Fibroblast of skin of left biceps (primary cell): ENCODE measurements at regions not wholly inside any gene's neighbourhood (a gene's known extent, or its start where the extent isn't known, plus 50 kb on each side); places are given as distances from the start of the nearest gene placed in this dataset.

Source experiments
- DNase-seq, 2 experiments: peaks; one replicate each; pipeline ENCODE4 v3.0.0-alpha.2; 2013; ENCODE audit warnings: low read depth in 2 of 2

- DNase-seq = no peak
Observed at GRCh38 chr11:134801570-134801969, 389.5 kb upstream of the B3GAT1 start.

- DNase-seq = no peak
Observed at GRCh38 chr11:134800826-134801225, 388.8 kb upstream of the B3GAT1 start.

- DNase-seq = no peak
Observed at GRCh38 chr11:134800130-134800529, 388.1 kb upstream of the B3GAT1 start.

GRCh38 chr11:134799386-134799785, 387.3 kb upstream of the B3GAT1 start:
- no peak for DNase-seq

GRCh38 chr11:134797411-134798089, 385.5 kb upstream of the B3GAT1 start:
- no peak for DNase-seq

- DNase-seq = no peak
Observed at GRCh38 chr11:134795017-134795416, 383.0 kb upstream of the B3GAT1 start.

GRCh38 chr11:134794192-134794591, 382.1 kb upstream of the B3GAT1 start:
- DNase-seq = no peak

- DNase-seq = no peak
Observed at GRCh38 chr11:134792677-134793076, 380.6 kb upstream of the B3GAT1 start.

GRCh38 chr11:134792044-134792443, 380.0 kb upstream of the B3GAT1 start:
- DNase-seq = no peak

GRCh38 chr11:134791102-134791501, 379.1 kb upstream of the B3GAT1 start:
- no peak for DNase-seq

- DNase-seq = no peak
Observed at GRCh38 chr11:134789104-134789503, 377.1 kb upstream of the B3GAT1 start.

GRCh38 chr11:134786636-134787035, 374.6 kb upstream of the B3GAT1 start:
- no peak for DNase-seq

GRCh38 chr11:134785660-134786284, 373.7 kb upstream of the B3GAT1 start:
- no peak for DNase-seq

GRCh38 chr11:134785059-134785458, 373.0 kb upstream of the B3GAT1 start:
- DNase-seq = no peak

- no peak for DNase-seq
Observed at GRCh38 chr11:134784568-134784967, 372.5 kb upstream of the B3GAT1 start.

- no peak for DNase-seq
Observed at GRCh38 chr11:134784046-134784445, 372.0 kb upstream of the B3GAT1 start.

- DNase-seq = no peak
Observed at GRCh38 chr11:134783234-134783633, 371.2 kb upstream of the B3GAT1 start.

- DNase-seq = no peak
Observed at GRCh38 chr11:134781380-134781866, 369.4 kb upstream of the B3GAT1 start.

- DNase-seq = no peak
Observed at GRCh38 chr11:134780486-134781147, 368.6 kb upstream of the B3GAT1 start.

GRCh38 chr11:134779179-134779578, 367.1 kb upstream of the B3GAT1 start:
- no peak for DNase-seq

GRCh38 chr11:134768463-134768862, 356.4 kb upstream of the B3GAT1 start:
- no peak for DNase-seq

GRCh38 chr11:134765565-134765964, 353.5 kb upstream of the B3GAT1 start:
- DNase-seq = no peak

- no peak for DNase-seq
Observed at GRCh38 chr11:134764966-134765365, 352.9 kb upstream of the B3GAT1 start.
